NCI-H146 treated with DMSO at 0.1 percent for 48 hours (cell line): ENCODE measurements at regions not wholly inside any gene's neighbourhood (a gene's known extent, or its start where the extent isn't known, plus 50 kb on each side); places are given as distances from the start of the nearest gene placed in this dataset.

ENCODE experiments used
- DNase-seq: peaks from one replicate; lab custom pipeline; 2025; ENCODE audit not compliant: unreplicated experiment; lab: John Stamatoyannopoulos, UW

DNA sequence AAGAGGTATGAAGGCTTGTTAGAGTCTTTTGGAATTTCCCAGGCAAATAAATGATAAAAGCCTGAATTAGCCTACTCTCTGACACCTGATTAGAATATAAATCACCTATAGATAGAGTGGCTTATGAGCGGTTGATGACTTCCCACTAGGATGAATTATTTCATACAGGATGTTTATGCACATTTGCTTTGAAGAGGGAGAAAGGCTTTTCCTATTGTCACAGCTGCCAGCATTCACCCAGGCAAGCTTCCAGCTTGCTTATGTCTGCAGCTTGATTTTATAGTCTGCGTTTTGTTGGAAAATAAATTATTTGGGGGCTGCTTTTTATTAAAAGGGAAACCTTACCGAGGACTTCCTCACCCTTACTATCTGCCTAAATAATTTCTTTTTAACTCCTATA lies 51.3 kb upstream of the EIF2S2 start:
- peak; percentile 38 for DNase-seq

DNA sequence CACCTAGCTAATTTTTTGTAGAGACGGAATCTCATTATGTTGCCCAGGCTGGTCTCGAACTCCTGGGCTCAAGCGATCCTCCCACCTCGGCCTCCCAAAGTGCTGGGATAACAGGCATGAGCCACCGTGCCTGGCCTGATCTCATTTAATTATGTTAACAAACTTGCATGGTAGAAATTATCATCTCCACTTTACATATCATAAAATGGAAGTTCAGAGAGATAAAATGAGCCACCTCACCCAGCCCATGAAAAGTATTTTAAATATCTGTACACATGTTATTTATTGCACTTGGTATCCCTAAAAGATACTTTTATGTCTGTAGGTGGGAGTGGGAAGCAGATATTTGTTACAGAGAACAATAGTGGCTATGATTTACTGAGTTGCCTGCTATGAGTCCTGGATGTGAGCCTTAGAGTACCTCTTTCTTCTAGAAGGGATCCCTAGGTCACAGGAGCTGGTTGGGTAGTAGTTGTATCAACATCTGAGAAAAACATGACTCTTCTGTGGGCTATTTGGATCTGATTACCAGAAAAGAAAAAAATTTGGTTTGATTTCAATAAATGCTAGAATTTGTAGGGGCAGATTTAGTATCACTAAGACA lies 52.4 kb upstream of the EIF2S2 start:
- DNase-seq: no peak

DNA sequence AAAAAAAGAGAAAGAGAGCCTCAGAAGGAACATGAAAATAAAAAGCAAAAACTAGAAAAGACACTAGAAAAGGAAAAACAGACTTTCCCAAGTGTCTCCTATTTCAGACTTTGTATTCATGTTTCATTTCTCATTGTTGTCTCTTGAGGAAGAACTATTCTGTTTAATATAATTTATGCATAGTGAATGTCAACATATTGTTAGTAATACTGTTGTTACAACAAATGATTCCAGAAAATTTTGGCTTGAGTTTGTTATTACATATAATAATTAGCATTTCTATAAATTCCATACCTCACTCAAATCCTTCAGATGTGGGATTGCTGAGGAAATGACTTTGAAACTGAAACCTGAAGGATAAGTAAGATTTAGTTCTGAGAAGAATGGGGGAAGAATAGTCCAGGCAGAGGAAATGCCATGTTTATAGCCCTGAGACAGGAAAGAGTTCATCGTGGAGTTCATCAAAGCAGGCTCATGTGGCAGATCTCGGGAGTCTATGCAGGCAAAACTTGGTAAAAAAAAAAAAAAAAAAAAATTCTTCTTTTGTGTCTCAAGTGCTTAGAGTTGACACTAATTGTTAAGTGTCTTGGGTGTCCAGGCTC lies 53.1 kb upstream of the EIF2S2 start:
- no peak for DNase-seq

DNA sequence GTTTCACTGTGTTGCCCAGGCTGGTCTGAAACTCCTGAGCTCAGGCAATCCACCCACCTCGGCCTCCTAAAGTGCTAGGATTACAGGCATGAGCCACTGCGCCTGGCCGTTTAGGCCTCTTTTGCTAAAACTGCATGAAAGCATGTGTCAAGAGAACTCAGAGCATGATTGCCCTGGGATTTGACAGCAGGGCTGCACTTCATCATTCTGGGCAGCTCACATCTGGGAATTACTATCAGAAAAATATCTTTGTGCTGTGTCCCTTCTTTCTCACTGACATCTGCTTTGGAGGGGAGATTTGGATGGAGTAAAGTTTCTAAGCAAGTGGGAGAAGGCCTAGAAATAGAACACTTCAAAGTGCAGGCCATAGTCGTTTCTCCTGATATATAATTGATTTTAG lies 59.6 kb upstream of the EIF2S2 start:
- no peak for DNase-seq

DNA sequence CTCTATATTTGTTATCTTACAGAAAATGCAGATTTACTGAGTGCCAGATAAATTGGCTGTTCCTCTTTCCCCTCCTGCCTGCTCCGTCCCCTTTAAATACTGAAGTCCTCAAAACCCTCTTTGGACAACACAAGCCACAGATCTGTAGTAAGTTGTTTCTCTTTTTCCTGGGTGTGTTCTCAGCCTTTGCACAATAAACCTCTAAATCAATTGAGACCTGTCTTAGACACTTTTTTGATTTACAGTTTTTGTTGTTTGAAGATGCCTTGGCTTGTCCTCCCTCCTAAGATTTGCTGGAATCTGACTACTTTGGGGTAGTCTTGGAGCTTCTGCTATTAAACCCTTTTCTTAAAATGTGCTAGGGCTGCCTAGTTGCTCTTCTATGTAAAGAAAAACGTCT lies 60.9 kb upstream of the EIF2S2 start:
- DNase-seq: no peak

DNA sequence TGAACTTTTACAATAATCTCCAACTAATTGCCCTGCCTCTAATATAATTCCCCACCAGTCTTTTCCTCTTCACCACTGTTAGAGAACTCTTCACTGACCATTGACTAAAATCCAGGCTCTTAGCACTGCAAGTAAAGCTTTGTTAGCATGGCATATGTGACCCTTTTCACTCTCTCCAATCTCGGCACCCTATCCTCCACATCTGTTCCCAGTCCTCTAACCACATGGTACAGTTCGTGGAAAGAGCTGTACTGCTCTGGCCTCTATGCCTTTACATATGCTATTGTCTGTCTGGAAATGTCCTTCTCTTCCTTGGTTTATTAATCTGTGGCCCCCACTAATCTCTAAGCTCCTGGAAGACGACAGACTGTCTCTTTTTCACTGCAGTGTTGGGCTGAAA lies 63.0 kb upstream of the EIF2S2 start:
- no peak for DNase-seq

DNA sequence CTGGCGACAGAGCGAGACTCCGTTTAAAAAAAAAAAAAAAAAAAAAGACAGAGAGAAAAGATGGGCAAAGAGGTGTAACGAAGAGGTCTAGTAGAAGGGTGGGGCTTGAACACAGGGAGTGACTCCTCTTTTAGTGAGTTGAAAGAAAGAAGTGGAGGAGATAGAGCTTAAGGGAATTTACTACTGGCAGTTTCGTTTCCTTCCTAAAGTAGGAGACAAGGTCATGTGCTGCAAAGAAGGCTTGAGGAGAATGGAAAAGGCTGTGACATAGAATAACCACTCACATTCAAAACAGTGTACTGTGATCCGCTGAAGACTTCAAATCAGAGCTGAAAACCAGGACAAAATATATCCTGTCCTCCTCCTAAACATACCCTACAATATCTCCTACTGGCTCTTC lies 63.8 kb upstream of the EIF2S2 start:
- no peak for DNase-seq

DNA sequence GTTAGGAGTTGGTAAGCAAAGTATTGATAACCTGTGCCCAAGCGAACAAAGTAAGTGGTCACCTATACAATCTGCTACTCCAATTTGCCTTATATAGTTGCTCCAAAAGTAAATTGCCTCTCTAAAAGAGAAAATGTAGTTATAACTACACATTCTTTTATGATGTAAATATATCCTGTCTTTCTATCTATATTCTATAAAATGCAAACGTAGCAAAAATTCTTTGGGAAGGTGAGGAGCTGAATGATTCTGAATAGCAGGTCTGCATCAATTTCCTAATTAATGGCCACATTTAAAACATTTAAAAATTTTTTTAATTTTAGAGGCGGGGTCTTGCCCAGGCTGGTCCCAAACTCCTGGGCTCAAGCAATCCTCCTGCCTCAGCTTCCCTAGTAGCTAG lies 64.2 kb upstream of the ASIP start:
- DNase-seq: no peak

DNA sequence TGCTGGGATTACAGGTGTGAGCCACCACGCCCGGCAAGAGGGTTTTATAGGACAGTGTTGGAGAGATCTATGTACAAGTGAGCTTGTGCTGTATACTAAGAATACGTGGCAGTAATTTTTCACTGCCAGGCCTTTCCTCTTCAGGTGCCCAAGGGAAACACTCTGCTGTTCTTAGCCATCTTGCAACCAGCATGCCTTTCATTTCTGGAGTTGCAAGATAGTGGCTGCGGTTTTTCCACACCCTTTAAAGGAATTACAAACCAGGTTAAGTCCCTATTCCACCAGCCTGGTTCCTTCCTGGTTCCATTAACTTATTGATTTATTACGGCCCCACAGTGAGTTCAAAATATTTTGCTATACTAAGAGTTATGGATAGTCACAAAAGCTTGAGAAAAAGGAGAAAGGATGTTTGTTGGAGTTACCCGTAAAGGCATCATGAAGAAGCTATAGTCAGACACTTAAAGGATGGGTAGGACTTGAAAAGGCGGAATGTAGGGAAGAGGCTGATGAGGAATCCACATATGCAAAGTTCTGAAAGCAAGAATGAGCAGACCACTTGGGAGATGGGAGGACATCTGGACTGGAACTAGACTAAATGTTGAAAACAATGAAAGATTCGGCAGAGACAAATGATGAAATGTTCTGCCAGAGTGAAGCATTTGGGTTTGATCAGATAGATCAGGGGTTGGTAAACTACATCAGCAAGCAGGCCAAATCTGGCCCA lies 61.4 kb upstream of the ASIP start:
- no peak for DNase-seq

DNA sequence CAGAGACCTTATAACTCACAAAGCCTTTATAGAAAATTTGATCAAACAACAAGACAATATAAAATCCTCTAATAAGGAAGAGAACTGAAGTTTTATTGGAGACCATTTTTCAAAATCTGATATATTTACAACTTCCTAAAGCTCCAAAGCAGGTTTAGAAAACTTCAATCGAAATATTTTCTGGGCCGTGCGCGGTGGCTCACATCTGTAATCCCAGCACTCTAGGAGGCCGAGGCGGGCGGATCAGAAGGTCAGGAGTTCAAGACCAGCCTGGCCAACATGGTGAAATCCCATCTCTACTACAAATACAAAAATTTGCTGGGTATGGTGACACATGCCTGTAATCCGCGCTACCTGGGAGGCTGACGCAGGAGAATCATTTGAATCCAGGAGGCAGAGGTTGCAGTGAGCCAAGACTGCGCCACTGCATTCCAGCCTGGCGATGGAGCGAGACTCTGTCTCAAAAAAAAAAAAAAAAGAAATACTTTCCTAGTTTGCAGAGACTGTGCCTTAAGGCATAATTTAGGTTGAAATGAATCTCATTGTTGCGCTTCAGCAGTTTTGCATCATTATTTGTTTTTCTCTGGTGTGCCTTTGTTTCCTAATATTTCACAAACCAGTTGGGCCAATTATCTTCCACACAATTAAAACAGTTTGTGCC lies 60.6 kb upstream of the ASIP start:
- peak; percentile 82 for DNase-seq

DNA sequence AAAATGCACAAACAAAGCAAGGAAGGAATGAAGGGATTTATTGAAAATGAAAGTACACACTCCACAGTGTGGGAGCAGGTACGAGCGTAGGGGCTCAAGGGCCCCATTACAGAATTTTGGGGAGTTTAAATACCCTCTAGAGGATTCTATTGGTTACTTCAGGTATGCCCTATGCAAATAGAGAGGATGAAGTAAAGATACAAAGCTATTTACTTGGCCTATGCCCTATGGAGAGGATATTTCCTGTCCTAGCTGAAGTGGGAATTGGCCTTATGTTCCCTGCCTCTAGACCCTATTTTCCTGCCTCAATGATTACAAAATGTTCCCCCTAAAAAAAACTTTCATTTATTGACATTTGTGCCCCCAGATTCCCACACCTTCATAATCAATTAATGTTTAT lies 59.7 kb upstream of the ASIP start:
- DNase-seq: no peak

DNA sequence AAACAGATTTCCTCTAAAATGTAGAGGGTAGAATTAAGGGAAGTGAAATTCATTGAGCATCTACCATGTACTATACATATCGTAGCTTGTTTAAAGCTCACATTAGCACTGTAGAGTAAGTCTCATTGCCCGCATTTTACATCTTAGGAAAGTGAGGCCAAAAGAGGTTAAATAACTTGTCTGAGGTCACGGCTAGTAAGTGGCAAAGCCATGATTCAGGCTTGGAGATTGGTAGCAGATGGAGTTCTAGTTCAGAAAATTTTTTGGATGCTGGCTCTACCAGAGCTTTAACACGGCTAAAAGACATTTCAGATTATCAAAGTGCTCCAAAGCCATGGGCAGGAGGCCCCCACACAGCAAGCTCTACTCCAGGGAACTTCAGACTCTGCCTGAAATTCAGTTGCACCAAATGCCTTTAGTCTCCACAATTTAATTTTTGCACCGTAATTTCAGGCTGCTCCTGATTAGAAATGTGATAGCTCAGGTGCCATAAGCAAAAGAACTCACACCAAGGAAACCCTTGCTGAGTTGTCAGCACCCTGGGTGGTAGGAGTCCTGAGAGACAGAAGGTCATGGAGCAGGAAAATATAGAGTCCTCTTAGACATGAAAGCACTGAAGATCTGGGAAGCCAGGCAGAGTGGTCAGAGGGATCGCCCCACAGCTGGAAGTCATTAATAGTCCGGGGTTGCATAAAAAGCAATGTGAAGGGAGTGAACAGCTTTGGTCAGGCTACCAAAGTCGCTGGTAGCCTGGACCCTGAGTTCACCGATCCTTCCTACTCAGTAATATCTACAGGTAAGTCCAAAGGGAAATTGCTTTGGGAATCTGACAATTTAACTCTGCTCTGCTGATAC lies 55.2 kb upstream of the ASIP start:
- no peak for DNase-seq

DNA sequence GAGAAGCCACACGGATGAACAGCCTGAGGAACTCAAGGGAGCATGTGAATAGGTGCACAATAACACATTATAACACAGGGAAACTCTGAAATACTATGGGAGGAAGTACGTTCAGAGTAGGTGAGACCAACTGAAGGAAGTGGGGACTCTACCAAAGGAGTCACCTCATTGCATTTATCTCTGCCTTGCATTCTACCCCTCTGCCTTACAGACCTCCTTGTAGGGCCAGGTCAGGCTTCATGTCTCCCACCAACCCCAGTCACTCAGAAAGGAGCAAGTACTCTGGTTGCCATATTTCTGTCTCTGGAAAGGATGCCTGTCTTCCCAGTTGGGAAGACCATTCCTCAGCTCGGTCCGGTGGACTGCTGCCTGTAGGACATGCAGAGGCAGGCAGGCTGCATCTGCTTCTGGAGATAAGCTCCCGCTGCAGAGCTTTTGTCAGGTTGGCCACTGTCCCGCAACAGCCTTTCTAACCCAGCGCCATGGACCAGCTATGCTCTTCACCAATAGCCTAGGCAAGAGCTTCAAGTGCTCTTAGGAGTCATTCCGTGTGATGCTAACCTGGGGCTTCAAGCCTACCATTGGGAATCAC lies 51.6 kb upstream of the ASIP start:
- DNase-seq: no peak

DNA sequence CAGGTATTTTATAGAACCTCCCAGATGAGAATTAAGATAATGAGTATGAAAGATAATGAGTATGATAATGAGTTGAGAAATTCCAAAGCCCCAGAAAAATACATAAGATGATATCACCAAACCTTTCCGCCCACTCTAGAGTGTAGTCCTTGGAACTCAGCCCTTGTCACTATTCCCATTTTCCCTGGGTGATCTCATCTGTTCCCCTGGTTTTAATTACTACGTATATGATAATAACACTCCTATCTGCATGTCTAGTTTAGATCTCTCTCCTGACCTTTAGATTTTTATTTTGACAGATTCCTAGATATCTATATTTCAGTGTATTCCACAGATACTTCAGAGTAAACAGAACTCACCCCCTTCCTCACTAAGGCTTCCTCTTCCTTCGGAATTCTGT lies 51.0 kb upstream of the ASIP start:
- no peak for DNase-seq

DNA sequence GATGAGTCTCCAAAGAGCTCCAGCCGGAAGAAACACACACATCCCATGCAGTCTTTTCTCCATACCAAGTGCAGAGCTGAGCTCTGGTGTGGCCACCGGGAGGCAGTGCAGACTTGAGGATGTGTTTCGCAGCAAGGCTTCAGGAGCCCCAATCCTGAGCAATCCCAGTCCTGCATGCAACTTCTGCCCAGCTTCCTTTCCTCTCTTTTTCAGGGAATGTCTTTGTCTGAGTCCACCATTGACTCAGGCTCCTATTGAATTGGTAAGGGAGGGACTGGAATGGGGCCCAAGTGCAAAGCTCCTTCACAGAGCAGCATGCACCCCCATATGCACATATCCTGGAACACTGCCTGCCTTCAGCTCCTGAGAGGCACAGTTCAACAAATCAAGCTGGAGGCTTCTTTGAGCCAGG lies 50.5 kb upstream of the ASIP start:
- peak; percentile 63 for DNase-seq
